NAMALWA (cell line): ENCODE measurements at regions not wholly inside any gene's neighbourhood (a gene's known extent, or its start where the extent isn't known, plus 50 kb on each side); places are given as distances from the start of the nearest gene placed in this dataset.
A peak's percentile ranks its signal among the peaks of the same experiment; 100 is the strongest.

ENCODE experiments used
- DNase-seq: peaks from one replicate; pipeline ENCODE4 v3.0.0-alpha.2; 2015; ENCODE audit warnings: low spot score

DNA sequence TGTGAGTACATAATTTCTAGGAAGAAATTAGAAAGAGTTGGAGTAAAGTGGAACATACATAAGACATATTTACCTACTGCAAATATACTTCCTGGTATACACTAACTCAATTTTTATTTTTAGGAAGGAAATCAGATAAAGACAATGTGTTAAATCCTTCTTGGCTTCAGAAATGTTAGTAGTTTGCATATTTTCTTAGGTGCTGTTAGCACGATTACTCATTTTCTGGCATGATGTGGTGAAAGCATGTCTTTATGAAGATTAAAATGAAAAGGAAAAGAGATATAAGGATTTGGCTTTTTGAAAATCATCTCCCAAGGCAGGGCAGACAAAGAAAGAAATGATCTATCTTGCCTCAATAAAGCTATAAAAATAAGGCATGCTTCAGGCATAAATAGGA, 287.6 kb upstream of the E2F7 start:
- DNase-seq = no peak

GRCh38 chr12:77351860-77352259, 286.5 kb upstream of the E2F7 start:
- DNase-seq = no peak

DNA sequence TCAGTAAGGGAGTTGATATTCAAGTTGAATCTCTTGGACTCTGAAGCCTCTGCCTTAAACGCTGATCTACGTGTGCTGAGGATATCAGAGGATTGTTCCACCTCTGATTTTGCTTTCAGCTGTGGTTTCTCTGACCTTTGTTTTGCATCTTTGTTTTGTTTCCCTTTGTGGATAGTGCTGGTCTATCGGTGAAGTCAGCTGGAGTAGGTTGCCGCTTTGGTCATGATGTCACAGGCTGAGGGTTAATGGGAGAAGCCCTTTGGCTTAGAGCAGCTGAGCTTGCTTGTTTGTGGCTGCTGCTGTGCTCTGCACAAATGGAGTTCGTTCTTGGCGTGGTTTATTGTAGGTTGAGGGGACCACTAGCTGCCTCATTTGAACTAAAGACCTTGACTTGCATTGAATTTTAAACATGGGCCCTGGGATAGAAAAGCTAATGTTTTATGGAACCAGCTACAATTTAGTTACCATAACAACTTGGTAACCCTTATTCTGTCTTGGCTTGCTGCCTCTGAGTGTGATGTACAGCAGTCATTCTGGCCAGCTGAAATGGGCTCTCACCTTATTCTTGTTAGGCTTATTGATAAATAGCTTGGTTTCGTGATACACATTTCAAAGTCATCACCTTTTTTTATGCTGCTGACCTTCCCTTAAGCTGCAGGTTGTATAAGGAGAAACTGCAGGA, 284.5 kb upstream of the E2F7 start:
- DNase-seq = no peak

DNA sequence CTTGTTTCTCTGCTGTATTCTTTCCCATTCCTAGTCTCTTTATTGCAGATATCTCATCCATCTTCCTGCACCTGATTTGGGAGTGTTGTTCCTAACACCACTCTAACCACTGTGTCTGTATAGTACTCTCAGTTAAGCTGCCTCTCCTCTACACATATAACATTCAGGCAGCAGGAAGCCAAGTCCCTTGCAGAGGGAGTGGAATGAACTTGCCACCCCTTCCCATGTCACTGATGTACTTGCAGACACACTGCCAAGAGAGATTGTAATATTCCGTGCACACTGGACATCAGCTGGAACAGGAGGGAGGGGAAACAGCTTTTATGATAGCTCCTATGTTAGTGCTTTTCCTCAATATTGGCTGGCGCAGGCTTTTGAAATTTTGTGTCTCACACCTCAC, 281.6 kb upstream of the E2F7 start:
- DNase-seq = no peak

DNA sequence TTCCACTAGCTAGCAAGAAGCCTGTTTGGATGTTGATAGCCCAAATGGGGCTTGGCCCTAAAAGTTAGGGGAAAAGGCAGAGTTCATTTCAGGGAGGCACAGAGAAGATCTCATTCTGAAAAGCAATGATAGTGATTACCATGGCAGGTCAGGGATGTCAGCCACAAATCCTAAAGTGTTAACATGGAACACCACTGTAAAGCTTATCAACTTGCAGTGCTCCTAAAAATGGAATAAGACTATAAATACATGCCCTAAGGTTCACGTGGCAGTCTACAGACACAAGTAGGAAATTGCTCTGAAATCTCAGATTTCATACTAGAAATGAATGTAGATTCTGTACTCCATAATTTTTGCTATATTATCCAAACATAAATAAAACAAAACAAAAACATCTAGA, 280.0 kb upstream of the E2F7 start:
- no peak for DNase-seq

- DNase-seq = no peak
These were observed 279.3 kb upstream of the E2F7 start for GRCh38 chr12:77344651-77345050.

GRCh38 chr12:77343291-77343690, 277.9 kb upstream of the E2F7 start:
- DNase-seq = no peak

- no peak for DNase-seq
These were observed 276.9 kb upstream of the E2F7 start for GRCh38 chr12:77342253-77342652.

- DNase-seq = no peak
These were observed 274.2 kb upstream of the E2F7 start for GRCh38 chr12:77339610-77340009.

DNA sequence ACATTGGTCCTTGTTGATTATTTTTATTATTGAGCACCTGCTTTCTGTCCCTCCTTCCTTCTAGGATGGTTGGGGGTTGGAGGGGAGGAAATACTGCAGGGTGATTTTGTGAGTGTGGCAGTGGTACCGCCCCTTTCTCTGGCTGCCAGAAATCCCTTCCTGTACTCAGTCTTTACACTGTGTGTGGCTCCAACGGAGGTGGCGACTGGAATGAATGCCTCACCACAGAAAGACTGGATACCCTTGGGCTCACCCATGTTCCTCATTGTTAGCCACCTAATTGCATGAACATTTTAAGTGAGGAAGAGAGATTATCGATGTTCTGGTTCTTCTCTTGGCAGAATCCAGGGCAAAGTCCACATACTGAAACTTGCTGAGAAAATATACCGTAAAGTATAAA, 272.0 kb upstream of the E2F7 start:
- DNase-seq = no peak

DNA sequence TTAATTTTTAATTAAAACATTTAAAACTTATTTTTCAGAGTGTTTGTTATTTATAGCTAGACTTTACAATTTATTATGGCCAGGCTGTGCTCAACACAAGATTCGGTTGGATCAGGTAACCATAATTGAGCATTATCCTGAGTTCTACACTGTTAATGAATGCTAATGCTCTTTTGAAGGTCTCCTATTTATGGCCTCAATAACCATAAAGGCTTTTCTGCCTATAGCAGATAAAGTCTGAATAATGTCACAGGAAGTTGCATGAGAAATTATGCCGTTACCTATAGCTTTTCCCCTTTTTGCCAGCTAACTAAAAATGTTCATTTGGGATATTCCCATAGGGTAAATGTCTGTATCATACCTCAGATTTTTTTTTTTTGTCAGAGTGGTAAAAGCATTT, 269.4 kb upstream of the E2F7 start:
- DNase-seq = no peak

- DNase-seq = no peak
These were observed 263.0 kb upstream of the E2F7 start for GRCh38 chr12:77328326-77328725.

DNA sequence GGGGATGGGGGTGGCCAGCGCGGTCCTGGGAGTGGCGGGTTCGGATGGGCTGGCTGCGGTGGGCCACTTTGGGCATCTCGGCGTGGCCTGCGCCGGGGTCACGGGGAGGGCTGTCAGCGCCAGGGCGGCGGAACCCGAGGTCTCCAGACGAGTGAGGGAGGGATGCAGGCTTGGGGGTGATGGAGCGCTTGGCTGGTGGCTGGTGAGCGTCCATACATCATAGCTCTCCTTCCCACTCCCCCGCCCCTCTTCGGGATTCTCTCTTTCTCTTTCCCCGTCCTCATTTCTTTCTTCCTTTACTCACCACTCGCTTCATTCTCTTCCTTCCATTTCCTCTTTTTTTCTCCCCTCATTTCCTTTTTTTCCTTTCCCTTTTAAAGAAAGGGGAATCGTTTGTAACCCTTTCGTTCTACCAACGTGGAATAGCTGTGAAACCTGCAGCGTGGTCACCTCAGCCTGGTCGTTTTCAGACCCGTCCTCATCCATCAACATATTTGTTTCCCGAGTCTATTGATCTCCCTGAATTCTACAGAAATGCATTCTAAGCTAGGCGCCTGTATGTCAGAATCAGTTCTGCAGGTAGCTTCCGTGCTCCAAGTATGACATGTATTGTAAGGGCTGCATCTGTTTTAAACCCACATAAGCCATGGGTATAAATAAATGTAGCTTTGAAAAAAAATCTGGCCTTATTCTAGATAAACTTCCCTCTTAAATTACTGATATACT, 260.3 kb upstream of the E2F7 start:
- DNase-seq = no peak

DNA sequence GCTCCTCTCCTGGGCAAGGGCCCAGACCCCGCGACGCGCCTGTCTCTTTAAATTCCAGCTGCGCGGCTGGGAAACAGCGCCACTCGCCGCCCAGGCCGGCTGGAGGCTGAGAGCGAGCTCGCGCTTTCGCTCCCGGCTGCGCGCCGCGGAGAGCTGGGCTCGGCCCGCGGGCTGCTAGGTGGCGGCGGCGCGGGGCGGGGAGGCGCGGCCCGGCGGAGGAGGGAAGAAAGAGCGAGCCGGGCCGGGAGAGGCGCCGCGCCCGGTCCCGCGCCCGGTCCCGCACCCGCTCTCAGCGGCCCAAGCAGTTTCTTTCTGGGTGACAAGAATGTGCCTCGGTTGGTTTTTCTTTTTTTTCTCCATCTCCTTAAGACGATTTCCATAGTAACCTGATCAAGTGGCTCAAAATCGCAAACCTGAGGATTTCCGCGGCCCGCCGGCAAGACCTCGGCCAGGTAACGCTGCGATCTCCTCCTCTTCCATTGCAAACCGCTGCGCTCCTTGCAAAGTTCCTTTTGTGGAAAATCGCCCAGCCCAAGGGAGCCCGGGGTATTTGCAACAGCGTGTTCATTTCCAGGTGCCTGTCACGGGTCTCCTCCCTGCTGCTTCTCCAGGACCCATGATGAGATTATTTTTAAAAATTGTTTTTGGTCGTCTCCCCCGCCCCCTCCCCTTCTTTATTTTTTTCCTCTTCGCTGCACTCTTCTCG, 259.5 kb upstream of the E2F7 start:
- no peak for DNase-seq

GRCh38 chr12:77324416-77324762, 259.0 kb upstream of the E2F7 start:
- DNase-seq = no peak

GRCh38 chr12:77323788-77324415, 258.5 kb upstream of the E2F7 start:
- DNase-seq = no peak

- DNase-seq = no peak
These were observed 253.8 kb upstream of the E2F7 start for GRCh38 chr12:77319166-77319565.

DNA sequence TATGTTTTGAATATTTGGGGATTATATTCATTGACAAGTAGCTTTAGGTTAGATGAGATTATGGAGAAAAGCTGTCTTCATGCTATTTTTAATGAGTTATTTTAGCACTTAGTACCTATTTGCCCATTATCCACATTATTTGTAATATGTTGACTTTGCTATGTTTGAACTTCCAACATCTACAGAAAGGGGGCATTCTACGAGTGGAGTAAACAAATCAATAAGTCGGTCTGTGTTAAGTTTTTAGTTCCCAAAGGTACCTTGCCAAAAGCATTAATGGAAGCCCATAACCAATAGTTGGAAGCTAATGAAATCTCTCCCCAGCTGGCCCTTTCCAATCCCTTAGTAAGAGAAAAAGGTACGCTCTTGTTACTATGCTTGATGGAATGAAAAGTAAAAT, 250.0 kb upstream of the E2F7 start:
- DNase-seq = peak; percentile 5

DNA sequence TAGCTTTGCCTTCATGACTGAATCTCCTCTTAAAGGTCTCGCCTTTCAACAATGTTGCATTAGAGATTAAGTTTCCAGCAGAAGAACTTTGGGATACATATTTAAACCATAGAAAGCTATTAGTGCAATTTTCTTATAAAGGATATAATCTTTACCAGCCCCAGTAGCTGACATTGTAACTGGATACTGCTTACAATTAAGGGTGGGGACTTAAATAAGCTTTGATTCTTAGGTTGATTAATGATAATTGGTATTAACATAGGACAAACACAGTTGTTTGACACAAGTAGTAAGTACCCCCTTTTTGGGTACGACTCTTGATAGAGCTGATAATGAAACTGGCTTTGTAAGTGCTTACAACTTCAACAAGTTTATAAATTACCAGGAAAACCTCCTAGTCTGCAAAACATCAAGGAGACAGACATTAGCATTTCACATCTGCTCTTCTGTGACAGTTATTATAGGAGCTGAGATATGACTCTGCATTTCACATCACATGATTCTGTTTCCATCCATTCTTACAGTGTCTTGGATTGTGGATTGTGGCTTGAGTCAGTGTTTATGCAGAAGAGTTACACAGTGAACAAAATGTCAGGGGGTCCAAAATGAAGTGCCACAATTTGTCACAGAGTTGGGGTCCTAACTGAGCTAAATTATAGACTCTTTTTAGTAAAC, 249.1 kb upstream of the E2F7 start:
- no peak for DNase-seq

DNA sequence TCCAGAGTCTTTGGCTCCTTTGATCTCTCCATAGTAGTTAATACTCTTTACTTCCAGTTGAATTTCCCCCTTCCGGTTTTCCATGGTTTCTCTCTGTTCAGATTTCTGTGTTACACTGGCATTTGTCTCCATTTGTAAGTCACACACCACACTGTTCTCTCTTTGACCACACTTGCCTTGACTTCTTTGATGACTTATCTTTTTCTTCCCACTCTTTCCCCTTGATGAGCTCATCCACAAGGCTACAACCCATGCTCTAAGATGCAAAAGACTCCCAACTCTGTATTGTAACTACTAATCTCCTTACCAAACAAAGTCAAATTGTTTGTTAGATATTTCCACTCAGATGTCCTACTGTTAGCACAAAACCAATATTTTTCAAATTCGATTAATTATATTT, 242.7 kb upstream of the E2F7 start:
- no peak for DNase-seq

DNA sequence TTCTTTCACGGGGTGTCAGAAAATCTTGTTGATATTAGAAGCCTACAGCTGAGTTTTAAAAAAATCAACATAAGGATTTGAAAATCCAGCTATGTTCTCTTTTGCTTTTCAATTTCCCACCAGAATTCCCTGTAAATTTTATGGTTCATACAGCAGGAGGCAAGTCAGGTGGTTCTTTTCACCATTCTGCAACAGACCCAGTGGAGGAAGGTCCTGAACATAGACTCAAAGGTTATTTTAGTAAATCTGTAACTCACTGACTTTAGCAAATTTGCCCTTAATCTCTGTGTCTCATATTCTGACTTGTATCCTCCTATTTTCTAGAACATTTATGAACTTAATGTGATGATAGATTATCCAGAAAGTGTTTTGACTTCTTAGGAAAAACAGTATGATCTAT, 235.4 kb upstream of the E2F7 start:
- DNase-seq = no peak

DNA sequence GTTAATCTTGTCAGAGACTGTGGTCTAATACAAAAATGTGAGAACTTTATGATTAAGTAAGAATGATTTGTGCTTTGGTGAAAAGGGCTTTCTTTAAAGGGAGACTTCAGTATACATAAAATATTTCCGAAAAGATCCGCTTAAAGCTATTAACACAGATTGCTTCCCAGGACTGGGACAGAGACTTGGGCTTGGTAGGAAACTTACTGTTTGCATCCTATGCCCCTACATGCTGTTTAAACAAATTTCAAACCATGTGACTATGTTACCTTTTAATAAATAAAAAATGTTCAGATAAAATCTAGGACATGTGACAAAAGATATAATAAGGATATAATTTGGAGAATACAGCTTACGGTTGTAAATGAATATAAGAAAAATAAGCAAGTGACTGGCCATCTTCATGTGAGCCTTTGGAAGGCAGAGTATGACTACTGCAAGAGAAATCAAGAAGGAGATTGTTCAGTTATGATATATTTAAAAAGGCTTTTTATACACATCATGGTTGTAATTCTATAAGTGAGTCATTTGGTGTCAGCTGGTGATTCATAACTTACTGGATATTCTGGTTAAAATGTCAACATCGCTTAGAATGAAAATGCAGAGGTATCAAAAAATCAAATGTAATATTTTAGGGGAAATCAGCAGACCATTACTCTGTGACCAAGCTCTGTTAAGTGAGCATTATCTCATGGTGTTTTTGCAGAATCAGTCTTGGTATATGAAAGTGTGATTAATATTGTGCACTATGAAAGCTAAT, 234.7 kb upstream of the E2F7 start:
- no peak for DNase-seq
